ENCODE measurements at regions not wholly inside any gene's neighbourhood (a gene's known extent, or its start where the extent isn't known, plus 50 kb on each side); places are given as distances from the start of the nearest gene placed in this dataset.

- Histone ChIP-seq H3K27me3 (ENCODE audit: control insufficient read depth, insufficient read depth, low read length) (no peaks in the 10 kb centered on the region), H3K4me1 (ENCODE audit: control insufficient read depth, insufficient read depth, low read length) (no peaks in the 10 kb centered on the region), H3K9ac (ENCODE audit: low read depth, low read length) (no peak overlapping the region), H3K36me3 (ENCODE audit: control insufficient read depth, insufficient read depth, low read length) (no peaks in the 10 kb centered on the region), H3K9me3 (ENCODE audit: control insufficient read depth, insufficient read depth, low read length) (no peaks in the 10 kb centered on the region), H3K4me3 (ENCODE audit: low read depth, low read length) (no peak overlapping the region)
Observed at GRCh38 chr7:118642396-118642795, 417.9 kb downstream of the ANKRD7 start.

GRCh38 chr7:118644346-118644745 lies 419.8 kb downstream of the ANKRD7 start:
- Histone ChIP-seq H3K4me1 (ENCODE audit: control insufficient read depth, insufficient read depth, low read length) (no peaks in the 10 kb centered on the region), H3K9ac (ENCODE audit: low read depth, low read length) (no peak overlapping the region), H3K27me3 (ENCODE audit: control insufficient read depth, insufficient read depth, low read length) (no peaks in the 10 kb centered on the region), H3K9me3 (ENCODE audit: control insufficient read depth, insufficient read depth, low read length) (no peaks in the 10 kb centered on the region), H3K36me3 (ENCODE audit: control insufficient read depth, insufficient read depth, low read length) (no peaks in the 10 kb centered on the region), H3K4me3 (ENCODE audit: low read depth, low read length) (no peak overlapping the region)

GRCh38 chr7:118648002-118648401 lies 423.5 kb downstream of the ANKRD7 start:
- Histone ChIP-seq H3K9ac (ENCODE audit: low read depth, low read length) (no peak overlapping the region), H3K9me3 (ENCODE audit: control insufficient read depth, insufficient read depth, low read length) (no peaks in the 10 kb centered on the region), H3K27me3 (ENCODE audit: control insufficient read depth, insufficient read depth, low read length) (no peaks in the 10 kb centered on the region), H3K4me3 (ENCODE audit: low read depth, low read length) (no peak overlapping the region), H3K4me1 (ENCODE audit: control insufficient read depth, insufficient read depth, low read length) (no peaks in the 10 kb centered on the region), H3K36me3 (ENCODE audit: control insufficient read depth, insufficient read depth, low read length) (no peaks in the 10 kb centered on the region)

GRCh38 chr7:118657391-118658005 lies 433.0 kb downstream of the ANKRD7 start:
- no peak overlapping the region for H3K9ac ChIP-seq (ENCODE audit: low read depth, low read length)
- no peaks in the 10 kb centered on the region for H3K36me3 ChIP-seq (ENCODE audit: control insufficient read depth, insufficient read depth, low read length)
- H3K9me3 ChIP-seq (ENCODE audit: control insufficient read depth, insufficient read depth, low read length): no peaks in the 10 kb centered on the region
- H3K4me1 ChIP-seq (ENCODE audit: control insufficient read depth, insufficient read depth, low read length): no peaks in the 10 kb centered on the region
- no peaks in the 10 kb centered on the region for H3K27me3 ChIP-seq (ENCODE audit: control insufficient read depth, insufficient read depth, low read length)
- no peak overlapping the region for H3K4me3 ChIP-seq (ENCODE audit: low read depth, low read length)

- Histone ChIP-seq H3K4me3 (ENCODE audit: low read depth, low read length) (no peak overlapping the region), H3K27me3 (ENCODE audit: control insufficient read depth, insufficient read depth, low read length) (no peaks in the 10 kb centered on the region)
Observed at GRCh38 chr7:118662266-118662665, 437.8 kb downstream of the ANKRD7 start.

GRCh38 chr7:118664498-118664897 lies 440.0 kb downstream of the ANKRD7 start:
- H3K4me1 ChIP-seq (ENCODE audit: control insufficient read depth, insufficient read depth, low read length): no peaks in the 10 kb centered on the region
- no peak overlapping the region for H3K9ac ChIP-seq (ENCODE audit: low read depth, low read length)
- no peaks in the 10 kb centered on the region for H3K36me3 ChIP-seq (ENCODE audit: control insufficient read depth, insufficient read depth, low read length)
- H3K27me3 ChIP-seq (ENCODE audit: control insufficient read depth, insufficient read depth, low read length): no peaks in the 10 kb centered on the region
- no peak overlapping the region for H3K4me3 ChIP-seq (ENCODE audit: low read depth, low read length)
- no peaks in the 10 kb centered on the region for H3K9me3 ChIP-seq (ENCODE audit: control insufficient read depth, insufficient read depth, low read length)

More at GRCh38 chr7:118662266-118662665, 437.8 kb downstream of the ANKRD7 start:
- Histone ChIP-seq H3K36me3 (ENCODE audit: control insufficient read depth, insufficient read depth, low read length) (no peaks in the 10 kb centered on the region), H3K9me3 (ENCODE audit: control insufficient read depth, insufficient read depth, low read length) (no peaks in the 10 kb centered on the region), H3K4me1 (ENCODE audit: control insufficient read depth, insufficient read depth, low read length) (no peaks in the 10 kb centered on the region), H3K9ac (ENCODE audit: low read depth, low read length) (no peak overlapping the region)

GRCh38 chr7:118671149-118671548 lies 446.6 kb downstream of the ANKRD7 start:
- H3K9ac ChIP-seq (ENCODE audit: low read depth, low read length): no peak overlapping the region
- H3K36me3 ChIP-seq (ENCODE audit: control insufficient read depth, insufficient read depth, low read length): no peaks in the 10 kb centered on the region
- no peaks in the 10 kb centered on the region for H3K4me1 ChIP-seq (ENCODE audit: control insufficient read depth, insufficient read depth, low read length)
- H3K9me3 ChIP-seq (ENCODE audit: control insufficient read depth, insufficient read depth, low read length): no peaks in the 10 kb centered on the region
- no peak overlapping the region for H3K4me3 ChIP-seq (ENCODE audit: low read depth, low read length)
- H3K27me3 ChIP-seq (ENCODE audit: control insufficient read depth, insufficient read depth, low read length): no peaks in the 10 kb centered on the region

GRCh38 chr7:118684796-118685195 lies 460.3 kb downstream of the ANKRD7 start:
- H3K9me3 ChIP-seq (ENCODE audit: control insufficient read depth, insufficient read depth, low read length): no peaks in the 10 kb centered on the region
- H3K36me3 ChIP-seq (ENCODE audit: control insufficient read depth, insufficient read depth, low read length): no peaks in the 10 kb centered on the region
- H3K27me3 ChIP-seq (ENCODE audit: control insufficient read depth, insufficient read depth, low read length): no peaks in the 10 kb centered on the region
- no peak overlapping the region for H3K9ac ChIP-seq (ENCODE audit: low read depth, low read length)
- no peaks in the 10 kb centered on the region for H3K4me1 ChIP-seq (ENCODE audit: control insufficient read depth, insufficient read depth, low read length)
- H3K4me3 ChIP-seq (ENCODE audit: low read depth, low read length): no peak overlapping the region

- H3K4me3 ChIP-seq (ENCODE audit: low read depth, low read length): no peak overlapping the region
- H3K27me3 ChIP-seq (ENCODE audit: control insufficient read depth, insufficient read depth, low read length): no peaks in the 10 kb centered on the region
- no peaks in the 10 kb centered on the region for H3K4me1 ChIP-seq (ENCODE audit: control insufficient read depth, insufficient read depth, low read length)
- no peaks in the 10 kb centered on the region for H3K9me3 ChIP-seq (ENCODE audit: control insufficient read depth, insufficient read depth, low read length)
- H3K9ac ChIP-seq (ENCODE audit: low read depth, low read length): no peak overlapping the region
- H3K36me3 ChIP-seq (ENCODE audit: control insufficient read depth, insufficient read depth, low read length): no peaks in the 10 kb centered on the region
Observed at GRCh38 chr7:118689403-118689802, 464.9 kb downstream of the ANKRD7 start.

- no peak overlapping the region for H3K4me3 ChIP-seq (ENCODE audit: low read depth, low read length)
- no peak overlapping the region for H3K9ac ChIP-seq (ENCODE audit: low read depth, low read length)
- H3K9me3 ChIP-seq (ENCODE audit: control insufficient read depth, insufficient read depth, low read length): no peaks in the 10 kb centered on the region
- H3K27me3 ChIP-seq (ENCODE audit: control insufficient read depth, insufficient read depth, low read length): no peaks in the 10 kb centered on the region
- H3K4me1 ChIP-seq (ENCODE audit: control insufficient read depth, insufficient read depth, low read length): no peaks in the 10 kb centered on the region
- H3K36me3 ChIP-seq (ENCODE audit: control insufficient read depth, insufficient read depth, low read length): no peaks in the 10 kb centered on the region
Observed at GRCh38 chr7:118696879-118697278, 472.4 kb downstream of the ANKRD7 start.

- Histone ChIP-seq H3K36me3 (ENCODE audit: control insufficient read depth, insufficient read depth, low read length) (no peaks in the 10 kb centered on the region), H3K27me3 (ENCODE audit: control insufficient read depth, insufficient read depth, low read length) (no peaks in the 10 kb centered on the region), H3K9ac (ENCODE audit: low read depth, low read length) (no peak overlapping the region), H3K9me3 (ENCODE audit: control insufficient read depth, insufficient read depth, low read length) (no peaks in the 10 kb centered on the region), H3K4me1 (ENCODE audit: control insufficient read depth, insufficient read depth, low read length) (no peaks in the 10 kb centered on the region), H3K4me3 (ENCODE audit: low read depth, low read length) (no peak overlapping the region)
Observed at GRCh38 chr7:118699222-118699621, 474.7 kb downstream of the ANKRD7 start.

GRCh38 chr7:118708741-118709140 lies 484.2 kb downstream of the ANKRD7 start:
- no peaks in the 10 kb centered on the region for H3K36me3 ChIP-seq (ENCODE audit: control insufficient read depth, insufficient read depth, low read length)

More at GRCh38 chr7:118708741-118709140, 484.2 kb downstream of the ANKRD7 start:
- Histone ChIP-seq H3K9ac (ENCODE audit: low read depth, low read length) (no peak overlapping the region), H3K27me3 (ENCODE audit: control insufficient read depth, insufficient read depth, low read length) (no peaks in the 10 kb centered on the region), H3K4me3 (ENCODE audit: low read depth, low read length) (no peak overlapping the region), H3K9me3 (ENCODE audit: control insufficient read depth, insufficient read depth, low read length) (no peaks in the 10 kb centered on the region), H3K4me1 (ENCODE audit: control insufficient read depth, insufficient read depth, low read length) (no peaks in the 10 kb centered on the region)
